Smooth muscle cell (in vitro differentiated cells): ENCODE measurements at regions not wholly inside any gene's neighbourhood (a gene's known extent, or its start where the extent isn't known, plus 50 kb on each side); places are given as distances from the start of the nearest gene placed in this dataset.
"Not testable (repeated sequence)": the region's sequence is repeated elsewhere in the genome, so short reads cannot be mapped to it uniquely, and the experiment has no call there.

Experiments
- DNase-seq: peaks from one replicate; lab custom pipeline; 2025; ENCODE audit not compliant: unreplicated experiment; lab: John Stamatoyannopoulos, UW
- H2AFZ ChIP-seq: fragments of 200-600 bp; sonication (generic); 2 replicates; pipeline ENCODE4 v1.6.0; 2016; ENCODE audit warnings: antibody characterized with exemption, low read depth, mild to moderate bottlenecking
- H3F3A ChIP-seq: fragments of 200-600 bp; sonication (generic); 2 replicates; pipeline ENCODE4 v1.6.0; 2017; ENCODE audit warnings: antibody characterized with exemption, low read depth
- H3K27ac ChIP-seq: fragments of 200-600 bp; sonication (generic); 2 replicates; pipeline ENCODE4 v1.5.1; 2016; ENCODE audit warnings: low read depth, mild to moderate bottlenecking
- H3K27me3 ChIP-seq: fragments of 200-600 bp; sonication (generic); 2 replicates; pipeline ENCODE4 v1.6.1; 2016; ENCODE audit warnings: low read depth, mild to moderate bottlenecking
- H3K36me3 ChIP-seq: fragments of 200-600 bp; sonication (generic); 2 replicates; pipeline ENCODE4 v1.5.1; 2016; ENCODE audit warnings: low read depth
- H3K4me1 ChIP-seq: fragments of 200-600 bp; sonication (generic); 2 replicates; pipeline ENCODE4 v1.5.1; 2016; ENCODE audit warnings: low read depth
- H3K4me2 ChIP-seq: fragments of 200-600 bp; sonication (generic); 2 replicates; pipeline ENCODE4 v1.6.0; 2016; ENCODE audit warnings: mild to moderate bottlenecking
- H3K4me3 ChIP-seq: fragments of 200-600 bp; sonication (generic); 2 replicates; pipeline ENCODE4 v1.5.1; 2016; ENCODE audit warnings: mild to moderate bottlenecking
- H3K79me2 ChIP-seq: fragments of 200-600 bp; sonication (generic); 2 replicates; pipeline ENCODE4 v1.6.0; 2016; ENCODE audit warnings: low read depth, mild to moderate bottlenecking
- H3K9ac ChIP-seq: fragments of 200-600 bp; sonication (generic); 2 replicates; pipeline ENCODE4 v1.6.0; 2016; ENCODE audit warnings: low read depth
- H3K9me3 ChIP-seq: fragments of 200-600 bp; sonication (generic); replicated peaks from 2 replicates; pipeline ENCODE4 v1.5.1; 2016; ENCODE audit warnings: low read depth
- H4K20me1 ChIP-seq: fragments of 200-600 bp; sonication (generic); 2 replicates; pipeline ENCODE4 v1.6.0; 2016; ENCODE audit warnings: low read depth
- CTCF ChIP-seq: fragments of 200-600 bp; sonication (generic); IDR thresholded peaks from 2 replicates; pipeline ENCODE4 v1.5.1; 2017; ENCODE audit warnings: borderline replicate concordance, mild to moderate bottlenecking, antibody characterized with exemption; ENCODE audit not compliant: insufficient read depth, poor library complexity, severe bottlenecking
- WGBS: methylation state at CpG from one replicate; pipeline ENCODE4 v1.1.7; 2016; ENCODE audit warnings: low lambda C conversion rate; 5-methylcytosine and 5-hydroxymethylcytosine counted together

- 47% methylated on average over 4 of the region's 4 CpGs for WGBS
- no peak overlapping the region for H3K4me3 ChIP-seq
- no peaks in the 10 kb centered on the region for H3K79me2 ChIP-seq
- H4K20me1 ChIP-seq = no peaks in the 10 kb centered on the region
- DNase-seq = no peak
- no peaks in the 10 kb centered on the region for H3K27me3 ChIP-seq
- H3K4me1 ChIP-seq = no peaks in the 10 kb centered on the region
- H3K9me3 ChIP-seq = no peaks in the 10 kb centered on the region
- peak overlapping the region; percentile 22 for H3K27ac ChIP-seq
- no peak overlapping the region for H2AFZ ChIP-seq
- H3K36me3 ChIP-seq = no peaks in the 10 kb centered on the region
- no peak for TF ChIP-seq CTCF
- H3K4me2 ChIP-seq = peak overlapping the region; percentile 71
- H3K9ac ChIP-seq = no peak overlapping the region
- H3F3A ChIP-seq = peaks cover 6% of the 10 kb centered on the region
These were observed 170.1 kb upstream of the PHACTR1 start for GRCh38 chr6:12546410-12547002.

GRCh38 chr6:12548526-12548925, 168.0 kb upstream of the PHACTR1 start:
- Histone ChIP-seq H3K4me2 (no peak overlapping the region), H3K4me1 (no peaks in the 10 kb centered on the region), H3K79me2 (no peaks in the 10 kb centered on the region), H3K9ac (no peak overlapping the region), H4K20me1 (no peaks in the 10 kb centered on the region), H3K9me3 (no peaks in the 10 kb centered on the region), H3K36me3 (no peaks in the 10 kb centered on the region), H3F3A (peaks cover 6% of the 10 kb centered on the region), H3K27ac (no peak overlapping the region), H3K27me3 (no peaks in the 10 kb centered on the region), H3K4me3 (no peak overlapping the region), H2AFZ (no peak overlapping the region)
- TF ChIP-seq CTCF = no peak
- no peak for DNase-seq
- 43% methylated on average over 2 of the region's 2 CpGs for WGBS

GRCh38 chr6:12549445-12549844, 167.1 kb upstream of the PHACTR1 start:
- H3K79me2 ChIP-seq, H3K9ac ChIP-seq, H3K4me2 ChIP-seq, H3K4me1 ChIP-seq, H3K4me3 ChIP-seq, H3K27me3 ChIP-seq, H3K27ac ChIP-seq, H4K20me1 ChIP-seq, H2AFZ ChIP-seq, H3K9me3 ChIP-seq, H3K36me3 ChIP-seq, DNase-seq, H3F3A ChIP-seq: not testable (repeated sequence)
- 95% methylated on average over 8 of the region's 8 CpGs for WGBS

DNA sequence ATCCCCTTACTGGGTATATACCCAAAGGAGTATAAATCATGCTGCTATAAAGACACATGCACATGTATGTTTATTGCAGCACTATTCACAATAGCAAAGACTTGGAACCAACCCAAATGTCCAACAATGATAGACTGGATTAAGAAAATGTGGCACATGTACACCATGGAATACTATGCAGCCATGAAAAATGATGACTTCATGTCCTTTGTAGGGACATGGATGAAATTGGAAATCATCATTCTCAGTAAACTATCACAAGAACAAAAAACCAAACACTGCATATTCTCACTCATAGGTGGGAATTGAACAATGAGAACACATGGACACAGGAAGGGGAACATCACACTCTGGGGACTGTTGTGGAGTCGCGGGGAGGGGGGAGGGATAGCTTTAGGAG, 161.7 kb upstream of the PHACTR1 start:
- not testable (repeated sequence) for H3K9ac ChIP-seq, H3K4me1 ChIP-seq, H3K27ac ChIP-seq, DNase-seq, H3F3A ChIP-seq, H3K27me3 ChIP-seq, H3K9me3 ChIP-seq, H3K79me2 ChIP-seq, H3K4me3 ChIP-seq, H3K36me3 ChIP-seq, H4K20me1 ChIP-seq, H2AFZ ChIP-seq, H3K4me2 ChIP-seq
- WGBS = 97% methylated on average over 2 of the region's 2 CpGs

GRCh38 chr6:12555267-12555666, 161.3 kb upstream of the PHACTR1 start:
- 75% methylated on average over 2 of the region's 2 CpGs for WGBS
- Histone ChIP-seq H3K79me2 (no peaks in the 10 kb centered on the region), H3K4me3 (no peak overlapping the region), H3K36me3 (no peaks in the 10 kb centered on the region), H3K27ac (no peak overlapping the region), H3K9me3 (no peaks in the 10 kb centered on the region), H3F3A (no peaks in the 10 kb centered on the region), H3K27me3 (no peaks in the 10 kb centered on the region), H3K4me1 (no peaks in the 10 kb centered on the region), H2AFZ (no peak overlapping the region), H3K4me2 (no peak overlapping the region), H3K9ac (no peak overlapping the region), H4K20me1 (no peaks in the 10 kb centered on the region)
- TF ChIP-seq CTCF = no peak
- DNase-seq = no peak
